OCI-M2 (cell line): ENCODE measurements at regions not wholly inside any gene's neighbourhood (a gene's known extent, or its start where the extent isn't known, plus 50 kb on each side); places are given as distances from the start of the nearest gene placed in this dataset.

Experiments used
- DNase-seq: peaks from one replicate; lab custom pipeline; 2025; ENCODE audit not compliant: unreplicated experiment; lab: John Stamatoyannopoulos, UW

DNA sequence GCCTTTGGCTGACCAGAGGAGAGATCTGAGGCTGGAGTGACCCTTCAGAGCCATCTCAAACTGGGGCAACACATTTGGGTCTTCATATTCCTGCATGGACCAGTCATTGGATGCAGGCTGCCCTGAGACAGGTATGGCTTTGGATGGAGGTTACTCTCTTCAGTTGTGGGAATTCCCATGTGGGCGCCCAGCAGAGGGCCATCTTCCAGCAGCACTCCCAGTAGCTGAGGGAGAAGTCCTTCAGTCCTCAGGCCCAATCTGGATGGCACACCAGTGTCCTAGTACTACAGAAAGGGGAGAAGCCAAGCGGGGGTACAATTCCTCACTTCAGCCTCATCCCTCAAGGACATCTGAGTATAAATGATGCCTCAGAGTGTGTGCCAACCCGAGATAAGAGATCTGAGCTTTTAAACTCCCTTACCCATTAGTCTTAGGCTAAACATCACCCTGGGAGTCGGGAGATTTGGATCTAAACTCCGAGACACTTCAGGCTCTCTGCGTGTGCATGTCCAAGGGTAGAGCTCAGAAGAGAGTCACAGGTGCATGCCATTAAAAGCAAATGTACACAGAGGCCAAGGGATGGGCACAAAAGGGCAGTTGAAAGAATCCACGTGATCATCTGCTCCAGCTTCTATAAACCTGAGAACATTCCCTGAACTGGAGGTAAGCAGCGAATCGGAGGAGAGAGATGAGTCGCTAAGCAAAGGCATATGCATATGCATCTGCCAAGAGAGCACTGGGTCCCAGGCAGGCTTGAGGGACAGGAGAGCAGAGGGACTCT lies 204.6 kb downstream of the CD83 start:
- no peak for DNase-seq

DNA sequence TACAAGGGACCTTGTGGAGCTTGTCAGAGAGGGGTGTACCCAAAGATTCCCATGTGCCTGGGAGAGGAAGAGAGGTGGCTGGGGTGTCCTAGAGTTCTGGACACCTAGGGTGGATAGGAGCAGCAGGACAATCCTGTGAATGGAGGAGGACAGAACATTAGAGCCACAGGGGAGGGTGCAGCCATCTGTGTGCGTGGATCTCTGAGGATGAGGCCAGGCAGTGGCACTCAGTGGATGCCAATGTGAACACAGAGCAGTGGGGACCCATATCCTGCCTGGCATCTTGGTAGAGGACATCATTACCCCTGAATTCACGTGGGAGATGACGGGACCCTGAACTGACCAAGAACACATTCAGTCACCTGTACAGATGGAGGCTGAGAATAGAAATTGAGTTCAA lies 205.3 kb downstream of the CD83 start:
- no peak for DNase-seq

DNA sequence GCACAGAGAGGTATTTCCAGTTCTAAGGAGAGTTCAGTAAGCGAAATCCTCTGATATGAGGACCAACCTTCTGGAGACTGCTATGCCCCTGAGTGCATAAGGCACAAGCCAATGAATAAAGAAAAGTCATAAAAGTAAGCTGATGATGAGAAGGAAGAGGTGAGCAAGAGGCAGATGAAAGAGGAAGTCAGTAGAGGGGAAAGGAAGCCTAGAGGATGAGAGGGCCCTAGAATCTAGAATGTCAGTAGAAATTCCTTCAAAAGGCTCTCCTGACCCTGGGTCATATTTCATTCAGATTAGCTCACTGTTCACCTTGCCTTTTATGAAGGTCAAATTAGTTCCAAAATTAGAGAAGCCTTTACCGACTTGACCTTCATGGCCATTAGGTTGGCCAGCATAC lies 209.2 kb downstream of the CD83 start:
- DNase-seq = no peak

DNA sequence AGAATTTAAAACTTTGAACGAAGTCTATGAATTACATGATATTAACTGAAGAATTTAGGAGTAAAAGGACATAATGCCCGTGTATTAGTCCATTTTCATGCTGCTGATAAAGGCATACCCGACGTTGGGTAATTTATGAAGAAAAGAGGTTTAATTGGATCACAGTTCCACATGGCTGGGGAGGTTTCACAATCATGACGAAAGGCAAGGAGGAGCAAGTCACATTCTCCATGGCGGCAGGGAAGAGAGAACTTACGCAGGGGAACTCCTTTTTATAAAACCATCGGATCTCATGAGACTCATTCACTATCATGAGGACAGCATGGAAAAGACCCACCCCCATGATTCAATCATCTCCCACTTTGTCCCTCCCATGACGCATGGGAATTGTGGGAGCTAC lies 210.6 kb downstream of the CD83 start:
- no peak for DNase-seq

DNA sequence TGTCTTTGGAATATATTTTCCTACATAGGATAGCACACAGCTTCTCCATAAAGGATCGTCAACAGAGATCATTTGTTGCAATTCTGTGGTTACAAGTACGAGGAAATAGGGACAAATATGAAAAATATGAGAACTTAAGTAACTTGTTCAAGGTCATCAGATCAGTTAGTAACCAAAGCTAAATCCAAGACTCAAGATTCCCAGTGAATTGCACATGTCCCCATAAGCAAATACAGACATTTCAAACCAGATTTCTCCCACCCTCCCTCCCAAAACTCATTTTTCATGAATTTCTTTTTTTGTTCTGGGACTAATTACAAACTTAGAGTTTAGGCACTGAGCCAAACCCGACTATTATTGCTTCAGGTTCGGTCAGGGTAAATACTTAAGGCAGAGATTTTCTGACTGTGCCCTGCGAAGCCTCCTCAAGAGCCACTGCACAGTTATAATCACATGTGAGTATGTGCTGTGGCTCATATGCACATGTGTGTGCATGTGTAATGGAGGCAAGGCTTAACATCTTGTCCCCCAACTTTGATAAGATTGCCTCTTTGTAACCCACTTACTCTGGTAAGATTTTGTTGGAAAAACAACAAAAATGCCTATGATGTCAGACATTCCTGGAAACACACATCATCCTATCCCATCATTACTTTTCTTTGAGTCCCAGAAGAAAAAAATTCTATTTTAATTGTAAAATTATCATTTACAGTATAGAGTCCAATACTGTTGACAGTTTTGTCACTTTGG lies 216.2 kb downstream of the CD83 start:
- DNase-seq = no peak

DNA sequence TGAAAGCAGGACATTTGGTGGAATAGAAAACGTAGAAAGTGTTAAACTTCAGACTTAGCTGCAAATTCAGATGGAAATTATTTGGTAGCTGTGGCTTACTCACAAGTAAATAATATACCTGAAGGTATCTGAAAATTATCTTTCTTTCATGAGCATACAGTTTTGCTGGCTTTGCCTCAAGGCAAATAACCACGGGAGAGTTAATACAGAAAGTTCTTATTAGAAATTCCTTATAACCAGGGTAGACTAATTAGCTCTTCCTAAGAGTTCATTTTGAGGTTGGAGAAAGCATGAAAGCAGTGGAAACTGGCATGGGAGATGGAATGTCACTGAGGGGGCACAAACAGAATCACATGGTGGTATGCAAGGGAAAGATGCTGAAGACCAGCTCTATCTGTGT lies 217.5 kb downstream of the CD83 start:
- DNase-seq = no peak

DNA sequence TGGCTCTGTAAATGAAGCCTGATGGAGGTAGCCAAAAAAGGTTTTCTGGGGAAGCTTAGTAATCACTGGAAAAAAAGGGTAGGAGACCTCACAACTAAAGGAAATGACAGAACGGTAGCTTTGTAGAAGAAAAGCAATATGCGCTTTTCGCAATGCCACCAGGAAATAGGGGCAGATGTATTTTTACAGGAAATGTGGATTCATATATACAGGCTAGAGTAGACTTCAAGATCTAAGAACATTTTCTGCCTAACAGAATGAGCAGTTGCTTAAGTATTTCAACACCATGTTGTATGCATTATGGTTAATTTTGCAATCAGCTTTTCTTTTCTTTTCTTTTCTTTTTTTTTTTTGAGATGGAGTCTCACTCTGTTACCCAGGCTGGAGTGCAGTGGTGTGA lies 219.6 kb downstream of the CD83 start:
- no peak for DNase-seq

DNA sequence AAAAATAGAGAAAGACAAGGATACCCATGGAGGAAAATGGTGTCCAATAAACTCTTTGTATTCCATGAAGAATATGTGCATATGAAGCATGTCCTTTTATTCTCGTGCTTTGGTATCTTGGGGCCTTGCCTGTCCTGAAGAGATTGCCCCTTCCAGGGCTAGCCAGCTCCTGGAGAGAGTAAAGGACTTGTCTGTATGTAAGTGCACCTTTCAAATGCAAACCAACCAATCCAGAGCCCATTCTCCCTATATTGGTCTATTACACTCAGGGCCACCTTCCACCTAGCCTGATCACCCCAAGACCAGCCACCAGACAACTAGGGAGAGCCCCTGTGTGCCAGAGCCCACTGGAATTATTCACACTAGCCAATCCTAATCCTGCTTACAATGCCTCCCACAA lies 221.6 kb downstream of the CD83 start:
- no peak for DNase-seq

DNA sequence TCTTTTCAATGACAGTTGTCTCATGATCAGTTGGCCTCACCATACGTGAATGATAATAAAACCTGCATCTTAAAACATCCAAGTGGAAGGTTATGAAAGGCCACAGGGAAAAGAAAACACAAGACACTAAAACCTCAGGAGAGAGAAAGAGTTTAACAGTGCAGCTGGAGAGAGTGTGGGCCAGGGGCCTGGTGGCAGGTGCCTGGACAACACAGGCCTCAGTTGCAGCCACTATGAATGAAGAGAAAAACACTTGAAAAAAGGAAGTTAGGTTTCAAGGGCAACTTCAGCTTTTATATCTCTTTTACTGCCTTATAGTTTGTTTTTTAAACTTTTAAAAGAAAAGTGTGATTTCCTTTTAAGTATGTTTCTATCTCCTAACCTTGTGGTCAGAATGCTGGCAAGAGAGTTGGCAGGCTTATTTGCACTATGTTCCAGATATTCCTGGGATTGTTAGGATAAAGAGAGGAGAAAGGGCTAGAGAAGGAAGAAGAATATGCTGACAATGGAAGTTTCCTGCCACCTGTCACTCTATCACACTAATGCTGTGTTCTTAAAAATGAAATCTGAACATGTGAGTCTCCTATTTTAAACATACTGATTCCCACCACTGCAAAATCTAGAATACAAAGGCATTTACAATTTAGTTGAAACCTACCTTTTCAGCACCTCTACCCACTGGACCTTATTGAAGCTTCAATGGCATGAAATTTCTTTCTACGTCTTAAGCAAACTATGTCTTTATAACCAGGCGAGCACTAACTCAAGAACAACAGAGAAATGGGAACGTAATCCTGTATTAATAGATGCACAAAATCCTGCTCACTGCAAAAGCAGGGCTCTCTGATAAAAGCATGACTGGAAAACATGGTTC lies 222.4 kb downstream of the CD83 start:
- no peak for DNase-seq

DNA sequence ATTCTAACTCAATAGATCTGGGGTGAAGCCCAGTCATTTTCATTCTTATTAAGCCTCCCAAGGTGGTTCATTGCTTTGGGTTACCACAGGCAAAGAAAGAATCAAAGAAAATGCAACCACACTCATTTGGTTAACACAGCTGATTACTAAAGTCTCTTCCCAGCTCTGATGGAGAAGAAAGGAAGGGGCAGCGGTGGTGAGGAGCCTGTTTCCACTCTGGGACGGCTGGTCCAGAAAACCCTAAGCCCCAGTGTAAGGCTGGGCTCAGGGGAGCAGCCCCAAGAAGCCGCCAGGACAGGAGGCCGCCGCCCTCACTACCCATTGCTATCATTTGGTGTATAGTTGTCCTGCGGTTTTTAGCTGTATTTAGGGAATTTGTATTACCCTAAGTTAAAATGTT lies 226.9 kb downstream of the CD83 start:
- DNase-seq = no peak

DNA sequence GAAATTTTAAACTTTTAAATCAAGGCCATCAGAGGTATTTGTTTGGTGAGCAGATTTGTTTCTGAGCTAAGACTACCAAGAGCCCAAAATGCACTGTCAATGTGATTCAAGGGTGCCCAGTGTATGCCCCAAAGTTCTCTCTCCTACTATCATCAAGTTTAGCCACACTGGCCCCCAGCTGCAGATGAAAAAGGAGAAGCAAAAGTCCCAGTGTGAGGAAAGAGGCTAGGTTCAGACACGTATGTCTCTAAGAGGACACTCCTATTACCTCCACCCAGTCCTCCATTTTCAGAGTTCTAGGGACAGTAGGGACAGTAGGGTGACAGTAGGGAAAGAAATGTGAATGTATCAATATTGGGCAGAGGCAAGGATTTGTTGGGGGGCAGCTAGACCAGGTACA lies 230.8 kb downstream of the CD83 start:
- DNase-seq = no peak

DNA sequence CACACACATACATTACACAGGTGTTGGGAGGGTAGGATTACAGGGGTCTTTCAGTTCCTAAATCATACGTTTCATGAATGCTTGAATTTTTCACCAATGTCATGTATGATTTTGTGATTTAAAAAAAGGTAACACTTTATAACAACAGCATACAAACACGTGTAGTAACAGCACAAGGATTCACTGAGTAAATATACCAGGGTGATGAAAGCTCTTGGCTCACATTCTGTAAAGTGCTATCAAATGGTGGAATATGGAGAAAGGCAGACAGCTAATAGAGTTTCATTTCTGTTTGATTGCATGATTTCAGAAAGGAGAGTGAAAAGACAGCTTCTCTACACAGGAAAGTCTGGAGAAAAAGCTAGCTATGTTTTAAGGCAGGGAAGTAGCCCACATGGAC lies 231.9 kb downstream of the CD83 start:
- no peak for DNase-seq

DNA sequence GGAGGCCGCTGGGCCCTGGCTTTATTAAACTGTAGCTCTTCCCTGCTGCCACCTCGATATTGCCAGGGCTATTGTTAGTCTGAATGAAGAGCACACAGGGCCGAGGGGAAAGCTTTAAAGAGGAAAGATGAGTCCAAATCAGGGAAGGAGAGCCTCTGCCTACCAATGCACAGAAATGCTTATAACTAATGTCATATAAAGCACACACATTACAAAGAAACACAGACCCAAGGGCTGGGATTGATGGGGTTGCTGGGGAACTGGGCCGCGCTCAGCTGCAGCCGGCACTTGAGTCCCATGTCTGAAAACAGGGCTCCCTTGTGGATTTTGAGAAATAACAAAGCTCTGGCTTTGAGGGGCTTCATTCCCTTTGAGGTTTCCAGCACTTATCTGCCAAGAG lies 232.6 kb downstream of the CD83 start:
- no peak for DNase-seq

DNA sequence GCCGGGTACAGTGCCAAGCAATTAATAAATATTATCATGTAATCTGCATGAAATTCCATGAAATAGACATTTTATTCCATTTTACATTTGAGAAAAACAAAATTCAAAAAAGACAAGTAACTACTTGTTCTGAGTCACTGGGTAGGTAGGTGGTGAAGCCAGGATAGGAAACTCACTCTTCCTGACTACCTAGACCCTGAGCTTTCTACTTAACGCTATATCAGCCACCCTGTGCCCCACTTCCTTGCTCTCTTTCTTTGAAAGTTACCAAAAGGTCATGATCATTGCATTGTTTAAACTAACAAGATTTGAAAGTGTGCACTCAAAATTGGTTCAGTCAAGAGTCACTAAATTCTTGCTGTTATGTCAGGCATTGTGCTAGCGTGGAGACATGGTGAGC lies 235.7 kb downstream of the CD83 start:
- no peak for DNase-seq

DNA sequence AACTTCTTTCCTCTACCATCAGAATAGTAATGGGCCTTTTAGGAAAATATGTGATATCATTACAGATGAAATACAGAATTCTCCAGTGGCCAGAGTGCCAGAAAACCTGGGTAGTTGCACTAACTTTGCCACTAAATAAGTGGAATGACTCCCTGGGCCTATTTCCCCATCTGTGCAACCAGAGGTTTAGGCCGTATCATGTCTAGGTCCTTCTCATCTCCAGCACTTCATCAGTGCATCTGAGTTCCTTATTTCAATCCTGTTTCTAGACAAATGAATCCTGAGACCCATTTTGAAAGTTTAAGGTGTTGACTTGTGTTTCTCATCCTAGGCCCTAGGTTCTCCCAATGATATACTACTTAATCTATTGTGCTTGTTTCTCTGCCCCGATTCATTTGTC lies 236.2 kb downstream of the CD83 start:
- DNase-seq = no peak

DNA sequence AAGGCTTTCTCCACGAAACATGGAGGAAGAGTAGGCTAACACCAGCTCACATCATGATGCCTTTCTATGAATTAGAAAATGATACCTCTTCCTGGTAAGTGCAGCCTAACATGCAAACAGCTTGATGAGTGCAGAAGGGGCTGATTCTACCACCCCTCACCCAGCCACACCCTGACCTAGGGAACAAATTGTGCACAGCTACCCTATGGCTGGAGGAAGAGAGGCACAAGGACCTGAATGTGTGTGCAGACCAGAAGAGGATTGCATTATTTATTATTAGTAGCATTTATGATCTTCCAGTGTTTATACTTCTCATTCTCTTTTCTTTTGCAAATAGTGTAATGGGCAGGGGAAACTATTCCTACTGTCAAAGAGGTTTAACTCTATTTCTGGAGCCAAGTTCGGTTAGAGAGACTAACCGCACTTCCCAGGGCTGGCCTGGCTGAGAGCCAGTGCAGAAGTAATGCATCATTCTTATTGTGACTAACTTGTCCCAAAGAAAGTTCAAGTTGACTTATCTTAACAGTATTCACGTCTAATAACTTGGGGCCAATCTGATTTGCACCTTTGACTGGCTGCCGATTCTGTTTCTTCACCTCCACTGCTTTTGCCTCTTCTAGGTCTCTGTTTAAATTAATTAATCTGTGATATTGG lies 237.5 kb downstream of the CD83 start:
- no peak for DNase-seq

DNA sequence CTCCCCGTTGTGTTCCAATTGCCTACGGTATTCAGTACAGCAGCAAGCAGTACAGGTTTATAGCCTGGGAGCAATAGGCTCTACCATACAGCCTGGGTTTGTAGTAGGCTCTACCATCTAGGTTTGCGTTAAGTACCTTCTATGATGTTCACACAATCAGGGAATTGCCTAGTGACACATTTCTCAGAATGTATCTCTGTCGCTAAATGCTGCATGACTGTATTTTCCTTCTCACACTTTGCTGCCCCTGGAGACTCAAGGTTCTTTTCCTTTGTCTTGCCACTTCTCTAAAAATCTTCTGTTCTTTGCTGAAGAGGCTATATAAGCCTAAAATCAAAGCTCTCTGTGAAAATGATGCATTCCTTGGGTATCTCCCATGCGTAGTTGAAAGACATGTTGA lies 241.9 kb downstream of the CD83 start:
- DNase-seq = no peak

DNA sequence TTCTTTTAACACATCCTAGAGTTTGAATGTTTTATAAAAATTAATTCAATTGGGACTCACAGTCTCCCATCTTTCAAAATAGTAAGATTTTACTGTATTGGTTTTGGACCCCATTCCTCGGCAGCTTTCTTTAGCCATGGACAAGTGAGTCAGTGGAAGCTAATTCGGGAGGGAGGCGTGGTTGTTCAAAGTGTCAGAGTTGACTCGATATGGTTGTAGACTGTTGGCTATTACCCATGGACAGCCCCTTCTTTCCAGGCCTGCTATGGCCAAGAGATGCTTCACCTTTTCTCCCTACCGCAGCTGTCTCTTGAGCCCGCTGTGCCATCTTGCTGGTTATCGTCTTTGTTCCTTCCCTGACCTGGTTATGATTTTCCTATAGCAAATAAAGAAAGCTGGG lies 243.0 kb downstream of the CD83 start:
- DNase-seq = no peak

DNA sequence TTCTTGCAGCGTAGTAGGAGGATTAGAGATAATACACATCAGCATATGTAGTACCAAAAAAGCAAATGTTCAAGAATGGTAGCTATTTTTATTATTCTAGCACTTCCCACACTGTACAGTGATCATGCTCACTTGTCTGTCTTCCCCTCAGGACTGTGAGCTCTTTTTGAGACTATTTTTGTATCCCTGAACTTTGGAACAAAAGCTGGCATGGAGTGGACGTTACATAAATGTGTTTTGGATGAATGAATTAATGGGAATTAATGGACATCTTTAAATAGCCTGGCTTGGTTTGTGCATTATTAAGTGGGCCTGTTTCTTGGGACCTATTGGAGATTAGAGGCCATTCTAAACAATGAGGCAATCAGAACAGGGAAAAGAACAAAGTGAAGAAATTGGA lies 243.7 kb downstream of the CD83 start:
- no peak for DNase-seq

DNA sequence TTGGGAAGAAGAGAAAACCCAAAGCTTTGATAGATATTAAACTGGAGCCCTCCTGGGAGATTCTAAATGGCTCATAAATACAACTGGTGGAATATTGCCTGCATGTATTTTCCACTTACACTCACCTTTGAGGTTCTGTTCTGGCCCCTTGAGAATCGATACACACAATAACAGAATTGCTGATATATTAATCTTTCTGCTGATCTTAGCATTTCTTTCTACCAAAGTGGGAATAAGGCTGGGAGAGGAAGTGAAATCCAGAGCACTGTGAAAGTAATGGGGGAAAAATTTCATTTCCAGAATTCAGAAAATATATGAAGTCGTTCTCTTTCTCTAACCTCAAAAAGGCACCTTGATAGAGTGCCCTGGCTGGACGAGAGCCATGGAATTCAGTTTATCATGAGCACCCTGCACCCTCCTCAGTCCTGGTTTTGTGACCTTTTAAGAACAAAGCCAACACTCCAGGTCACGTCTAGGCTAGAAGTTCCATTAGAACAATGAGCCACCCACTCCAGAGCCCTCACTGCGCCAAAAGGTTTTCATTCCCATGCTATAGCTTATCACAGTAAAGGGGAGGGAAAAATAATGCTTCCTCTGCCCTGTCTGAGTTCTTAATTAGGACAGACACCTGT lies 244.5 kb downstream of the CD83 start:
- no peak for DNase-seq

DNA sequence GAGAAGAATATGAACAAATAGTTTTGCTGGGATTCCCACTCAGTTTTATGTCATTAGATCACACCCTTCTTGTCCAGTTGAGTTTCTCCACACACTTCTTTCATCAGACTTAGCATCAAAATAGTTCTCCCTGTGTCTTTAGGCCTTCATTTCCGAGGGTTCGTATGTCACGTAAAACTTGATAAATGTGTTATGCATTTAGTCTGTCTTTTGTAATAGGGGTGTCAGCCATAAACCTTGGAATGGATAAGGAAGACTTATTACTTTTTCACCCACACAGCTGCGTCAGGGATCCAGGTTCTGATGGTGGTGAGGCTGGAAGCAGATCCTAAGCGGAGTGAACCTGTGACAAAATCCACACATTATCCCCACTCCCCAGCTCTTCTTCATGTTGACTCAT lies 246.8 kb downstream of the CD83 start:
- DNase-seq = no peak
